A172 (cell line): ENCODE measurements at regions not wholly inside any gene's neighbourhood (a gene's known extent, or its start where the extent isn't known, plus 50 kb on each side); places are given as distances from the start of the nearest gene placed in this dataset.
"Not testable (repeated sequence)": the region's sequence is repeated elsewhere in the genome, so short reads cannot be mapped to it uniquely, and the experiment has no call there.

ENCODE experiments used
- DNase-seq: peaks from one replicate; pipeline ENCODE4 v3.0.0-alpha.2; 2015; ENCODE audit warnings: low spot score

DNA sequence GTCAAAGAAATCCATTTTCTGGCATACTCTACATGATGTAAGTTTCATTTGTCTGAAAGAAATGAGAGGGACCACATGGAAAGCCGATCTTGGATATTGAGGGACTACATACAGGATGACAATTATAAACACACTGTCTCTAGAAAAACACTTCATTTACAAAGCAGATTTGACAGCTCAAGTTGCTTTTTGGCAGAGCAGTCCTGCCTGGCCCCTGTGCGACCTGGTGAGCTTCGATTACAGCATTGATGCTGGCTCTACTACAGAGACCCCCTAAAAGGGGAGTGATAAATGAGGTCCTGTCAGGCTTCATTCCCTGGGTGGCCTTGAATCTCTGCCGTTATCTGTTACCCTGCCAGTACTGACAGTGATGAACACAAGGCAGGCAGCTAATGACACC, 215.2 kb upstream of the NOCT start:
- DNase-seq, result no peak

DNA sequence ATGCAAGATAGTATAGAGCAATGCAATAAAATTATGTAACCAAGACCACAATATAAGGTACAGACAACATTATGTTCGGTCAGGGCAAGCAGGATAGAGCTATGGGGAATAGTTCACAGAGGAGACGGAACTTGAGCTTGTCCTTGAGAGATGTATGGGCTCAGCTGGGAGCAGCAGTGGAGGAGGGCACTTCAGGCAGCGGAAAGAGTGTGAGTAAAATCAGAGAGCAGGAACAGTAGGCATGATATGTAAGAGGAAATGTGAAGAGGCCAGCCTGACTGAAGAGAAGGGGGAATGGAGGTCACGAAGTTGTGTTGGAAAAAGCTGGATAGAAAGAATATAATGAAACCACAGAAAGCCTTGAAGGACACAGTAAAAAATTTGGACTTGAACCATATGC, 217.2 kb upstream of the NOCT start:
- no peak for DNase-seq

DNA sequence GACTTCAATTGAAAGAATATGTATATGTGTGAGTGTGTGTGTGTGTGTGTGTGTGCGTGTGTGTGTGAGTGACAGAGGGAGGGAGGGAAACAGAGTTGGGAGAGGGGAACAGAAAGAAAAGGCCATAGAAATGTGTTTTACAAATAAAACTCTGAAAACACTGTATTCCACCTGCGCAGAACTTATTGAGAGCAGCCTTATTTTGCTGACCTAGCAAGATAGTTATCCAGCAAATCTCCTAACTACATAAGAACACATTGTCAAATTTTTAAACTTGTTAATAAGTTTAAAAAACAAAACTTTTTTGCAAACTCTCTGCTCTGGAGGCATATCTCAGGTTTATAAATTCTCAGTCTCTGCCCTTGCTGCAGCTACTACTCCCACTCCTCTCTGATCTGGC, 217.9 kb upstream of the NOCT start:
- no peak for DNase-seq

DNA sequence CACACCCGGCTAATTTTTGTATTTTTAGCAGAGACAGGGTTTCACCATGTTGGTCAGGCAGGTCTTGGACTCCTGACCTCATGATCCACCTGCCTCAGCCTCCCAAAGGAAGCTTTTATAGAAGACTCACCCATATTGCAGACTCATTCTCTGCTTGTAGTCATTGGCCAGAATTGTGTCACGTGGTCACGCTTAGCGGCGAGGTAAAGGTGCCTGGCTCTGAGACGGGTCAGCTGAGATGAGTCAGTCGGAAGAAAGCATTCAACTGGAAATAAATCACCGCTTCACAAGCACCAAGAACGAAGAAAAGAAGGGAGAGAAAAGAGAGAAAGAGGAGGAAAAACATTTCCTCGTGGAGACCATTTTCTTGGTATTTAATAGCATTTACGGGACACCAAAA, 218.8 kb upstream of the NOCT start:
- DNase-seq, result no peak

DNA sequence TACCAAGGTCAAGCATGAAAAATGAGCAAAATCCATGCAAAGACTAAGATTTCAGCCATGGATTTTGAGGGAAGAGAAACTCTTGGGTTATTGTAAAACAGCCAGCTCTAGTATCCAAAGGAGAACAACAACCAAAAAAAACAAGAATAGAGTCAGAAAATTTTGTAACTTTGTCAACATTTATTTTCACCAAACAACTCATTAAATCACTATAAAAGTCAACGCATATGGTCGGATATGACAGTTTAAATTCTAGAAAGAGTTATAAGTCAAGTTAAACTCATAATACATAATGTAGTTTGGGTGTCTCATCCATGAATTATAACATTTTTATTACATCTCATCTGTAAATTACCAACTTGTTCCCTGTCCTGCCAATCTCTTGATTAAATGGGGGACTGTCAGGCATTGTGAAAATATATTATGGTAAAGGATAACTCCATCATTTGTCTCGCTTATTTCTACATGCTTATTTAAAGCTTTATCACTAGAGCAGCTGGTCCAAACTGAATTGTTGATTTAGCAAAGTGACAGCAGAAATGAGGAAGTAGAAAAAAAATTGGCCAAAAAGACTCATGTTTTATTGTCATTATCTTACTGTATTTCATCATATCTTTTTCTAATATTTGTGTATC, 224.8 kb upstream of the NOCT start:
- DNase-seq, result no peak

DNA sequence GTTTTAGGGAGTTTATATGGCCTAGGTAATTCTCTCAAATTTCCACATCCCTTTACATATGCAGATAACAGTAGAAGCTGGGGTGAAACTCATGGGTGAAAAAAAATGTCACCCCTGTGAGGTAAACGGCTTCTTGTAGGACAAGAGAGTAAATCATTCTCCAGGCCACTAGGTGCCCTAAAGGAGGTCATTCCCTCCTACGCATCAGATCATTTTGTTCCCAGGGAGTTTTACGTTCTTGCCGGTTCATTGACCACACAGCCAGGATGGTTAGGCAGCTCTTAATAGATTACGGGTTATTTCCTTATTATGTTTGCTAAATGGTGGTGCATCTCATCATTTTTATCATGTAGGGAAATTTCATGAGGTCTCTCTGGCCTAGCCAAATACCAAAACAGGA, 225.8 kb upstream of the NOCT start:
- no peak for DNase-seq

DNA sequence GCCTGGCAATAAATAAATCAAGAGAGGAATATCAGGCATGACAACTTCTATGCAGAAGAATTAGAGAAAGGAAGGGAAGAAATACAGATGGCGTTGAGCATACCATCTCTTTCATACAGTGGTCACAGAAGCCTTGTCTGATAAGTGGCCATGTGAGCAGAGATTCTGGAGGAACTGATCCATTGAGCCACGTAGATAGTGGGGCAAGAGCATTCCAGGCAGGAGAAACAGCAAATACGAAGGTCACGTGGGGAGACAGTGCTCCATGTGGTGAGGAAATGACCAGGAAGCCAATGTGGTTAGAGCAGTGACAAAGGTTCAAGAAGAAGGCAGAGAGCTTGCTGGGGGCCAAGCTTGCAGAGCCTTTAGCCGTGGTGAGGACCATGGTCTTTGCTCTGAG, 226.7 kb upstream of the NOCT start:
- no peak for DNase-seq

DNA sequence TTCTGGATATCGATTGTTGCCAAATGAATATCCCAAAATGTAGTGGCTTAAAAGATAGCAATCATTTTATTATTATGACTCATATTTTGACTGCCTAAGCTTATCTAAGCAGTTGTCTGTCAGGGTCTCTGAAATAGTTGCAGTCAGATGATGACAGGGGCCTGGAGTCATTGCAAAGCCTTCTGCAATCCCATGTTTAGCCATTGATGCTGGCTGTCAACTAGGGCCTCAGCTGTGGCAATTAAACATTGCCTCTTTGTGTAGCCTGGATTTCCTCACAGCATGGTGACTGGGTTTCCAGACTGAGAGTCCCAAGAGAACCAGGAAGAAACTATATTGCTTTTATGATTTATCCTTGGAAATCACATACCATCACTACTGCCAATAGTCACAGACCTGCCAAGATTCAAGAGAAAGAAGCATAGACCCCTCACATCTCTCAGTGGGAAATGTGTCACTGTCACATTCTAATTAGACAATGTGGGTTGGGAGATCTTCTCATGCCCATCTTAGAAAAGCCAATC, 227.3 kb upstream of the NOCT start:
- no peak for DNase-seq

DNA sequence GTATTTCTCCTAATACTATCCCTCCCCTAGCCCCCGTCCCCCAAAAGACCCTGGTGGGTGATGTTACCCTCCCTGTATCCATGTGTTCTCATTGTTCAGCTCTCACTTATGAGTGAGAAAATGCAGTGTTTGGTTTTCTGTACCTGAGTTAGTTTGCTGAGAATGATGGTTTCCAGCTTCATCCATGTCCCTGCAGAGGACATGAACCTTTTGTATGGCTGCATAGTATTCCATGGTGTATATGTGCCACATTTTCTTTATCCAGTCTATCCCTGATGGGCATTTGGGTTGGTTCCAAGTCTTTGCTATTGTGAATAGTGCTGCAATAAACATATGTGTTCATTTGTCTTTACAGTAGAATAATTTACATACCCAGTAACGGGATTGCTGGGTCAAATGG, 235.8 kb upstream of the NOCT start:
- not testable (repeated sequence) for DNase-seq

DNA sequence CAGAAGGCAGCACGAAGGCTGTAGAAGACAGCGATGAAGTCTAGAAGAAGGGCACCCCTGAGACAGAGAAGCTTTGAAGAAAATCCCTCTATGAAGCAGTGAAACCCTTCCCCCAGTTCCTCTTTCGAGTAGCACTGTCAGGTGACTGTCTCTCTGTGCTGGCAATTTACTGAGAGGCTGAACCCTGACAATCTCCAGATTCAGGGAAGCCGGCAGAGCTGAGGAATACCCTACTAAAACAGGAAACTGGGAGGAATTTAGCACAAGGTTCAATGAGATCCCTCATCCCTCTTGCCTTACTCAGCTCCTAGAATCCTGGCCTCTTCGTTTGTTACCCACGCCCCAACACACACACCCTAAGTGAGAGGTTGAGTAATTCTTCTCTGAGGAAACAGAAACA, 239.7 kb upstream of the NOCT start:
- no peak for DNase-seq

DNA sequence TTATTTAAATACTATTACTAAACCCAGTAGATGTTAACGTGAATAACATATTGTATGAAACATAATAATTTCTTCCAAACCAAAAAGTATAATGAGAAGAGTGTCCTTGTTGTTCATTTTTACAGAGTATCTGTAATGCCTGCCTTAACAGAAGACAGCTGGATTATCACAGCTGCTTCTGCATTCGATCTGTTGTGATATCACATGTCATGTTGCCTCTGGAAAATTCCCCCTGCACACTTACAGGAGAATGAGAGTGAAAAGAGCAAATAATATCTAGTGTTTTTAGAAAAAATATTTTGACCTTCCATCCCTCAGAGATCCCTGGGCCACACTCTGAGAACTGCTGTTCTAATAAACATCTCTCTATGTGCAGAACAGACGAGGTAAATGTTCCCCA, 240.1 kb upstream of the NOCT start:
- no peak for DNase-seq

DNA sequence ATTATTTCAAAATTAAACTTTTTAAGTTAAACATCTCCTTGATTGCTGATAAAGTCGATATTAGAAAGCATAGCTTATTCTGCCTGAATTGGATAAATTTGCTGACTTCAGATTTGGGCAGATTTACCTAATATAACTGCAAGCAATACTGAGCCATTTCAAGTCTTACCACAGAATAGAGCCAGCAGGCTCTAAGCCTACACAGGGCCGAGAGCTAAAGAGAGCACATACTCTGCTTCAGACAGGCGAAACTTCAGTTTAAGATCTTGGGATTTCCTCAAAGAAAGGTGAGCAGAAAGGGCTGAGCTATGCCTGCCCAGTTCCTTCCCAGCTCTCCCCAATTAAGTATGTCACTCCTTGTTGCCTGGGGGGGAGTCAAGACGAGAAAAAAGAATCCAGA, 240.6 kb upstream of the NOCT start:
- DNase-seq, result no peak

DNA sequence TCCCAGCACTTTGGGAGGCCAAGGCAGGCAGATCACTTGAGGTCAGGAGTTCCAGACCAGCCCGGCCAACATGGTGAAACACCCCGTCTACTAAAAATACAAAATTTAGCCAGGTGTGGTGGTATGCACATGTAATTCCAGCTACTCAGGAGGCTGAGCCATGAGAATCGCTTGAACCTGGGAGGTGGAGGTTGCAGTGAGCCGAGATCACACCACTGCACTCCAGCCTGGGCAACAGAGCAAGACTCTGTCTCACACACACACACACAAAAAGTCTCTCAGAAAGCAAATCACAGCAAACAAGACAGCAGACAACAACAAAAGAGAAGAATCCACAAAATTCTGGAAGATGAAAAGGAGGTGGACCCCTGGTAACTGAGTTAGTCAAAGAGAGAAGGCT, 241.5 kb upstream of the NOCT start:
- not testable (repeated sequence) for DNase-seq

DNA sequence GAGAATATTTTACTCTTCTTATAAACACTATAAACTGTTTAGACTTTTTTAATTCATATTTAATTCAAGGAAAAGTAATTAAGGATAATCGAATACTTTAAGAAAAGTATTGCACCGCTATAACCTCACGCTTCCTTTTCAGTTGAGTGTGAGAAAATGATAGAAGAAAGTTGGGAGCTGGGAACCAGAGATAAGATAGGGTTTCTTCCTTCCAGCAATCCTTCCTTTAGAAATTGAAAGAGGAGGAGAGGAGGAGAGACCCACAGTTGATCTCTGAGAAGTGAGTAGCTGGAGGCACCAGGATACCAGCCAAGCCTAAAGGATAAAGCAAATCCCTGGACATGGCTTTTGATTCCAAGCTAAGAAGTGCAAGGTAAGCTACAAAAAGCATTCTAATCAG, 242.3 kb upstream of the NOCT start:
- no peak for DNase-seq

DNA sequence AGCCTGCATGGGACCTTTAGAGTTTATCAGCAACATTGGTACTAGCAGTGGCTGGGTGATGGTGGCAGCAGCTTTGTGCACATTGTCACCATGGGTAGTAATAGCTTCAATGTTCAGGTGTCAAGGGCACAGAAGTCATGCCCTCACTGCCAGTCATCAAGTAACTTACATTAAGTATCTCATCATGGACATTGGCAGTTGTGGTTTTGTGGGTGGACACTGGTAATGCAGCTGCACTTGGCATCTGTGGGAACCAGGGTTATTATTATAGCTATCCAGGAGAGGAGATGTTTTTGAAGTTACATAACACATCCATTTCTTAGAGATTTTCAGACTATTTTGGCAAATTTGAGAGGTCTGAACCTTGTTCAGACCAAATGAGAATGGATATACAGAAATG, 243.2 kb upstream of the NOCT start:
- DNase-seq, result no peak

DNA sequence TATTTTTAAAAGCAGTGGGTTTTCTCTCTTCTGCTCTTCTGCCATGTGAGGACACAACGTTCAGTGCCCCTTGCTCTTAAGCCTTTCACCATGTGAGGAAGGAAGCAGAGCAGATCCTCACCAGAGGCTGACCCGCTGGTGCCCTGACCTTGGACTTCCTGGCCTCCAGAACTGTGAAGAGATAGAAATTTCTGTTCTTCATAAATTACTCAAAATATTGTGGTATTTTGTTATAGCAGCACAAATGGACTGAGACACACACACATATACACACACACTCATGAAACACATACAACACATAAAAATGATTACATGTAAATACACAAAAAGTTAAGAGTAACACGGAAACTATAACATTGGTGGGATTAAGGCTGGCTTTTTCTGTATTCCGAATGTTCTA, 244.8 kb upstream of the NOCT start:
- no peak for DNase-seq

DNA sequence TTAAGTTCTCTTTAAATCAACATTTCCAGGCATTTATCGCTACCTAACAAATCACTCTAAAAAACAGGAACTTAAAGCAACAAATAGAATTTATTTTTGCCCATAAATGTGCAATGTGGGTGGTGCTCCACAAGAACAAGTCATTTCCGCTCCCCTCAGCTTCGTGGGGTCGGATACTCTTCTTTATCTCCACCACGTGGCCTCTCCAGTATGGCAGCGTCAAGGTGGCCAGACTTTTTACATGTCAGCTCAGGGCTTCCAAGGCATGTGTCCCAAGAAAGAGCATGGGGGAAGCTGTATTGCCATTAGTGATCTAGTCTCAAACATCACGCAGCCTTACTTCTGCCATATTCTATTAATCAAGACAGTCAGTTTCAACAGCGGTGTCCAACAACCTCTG, 249.2 kb upstream of the NOCT start:
- no peak for DNase-seq

DNA sequence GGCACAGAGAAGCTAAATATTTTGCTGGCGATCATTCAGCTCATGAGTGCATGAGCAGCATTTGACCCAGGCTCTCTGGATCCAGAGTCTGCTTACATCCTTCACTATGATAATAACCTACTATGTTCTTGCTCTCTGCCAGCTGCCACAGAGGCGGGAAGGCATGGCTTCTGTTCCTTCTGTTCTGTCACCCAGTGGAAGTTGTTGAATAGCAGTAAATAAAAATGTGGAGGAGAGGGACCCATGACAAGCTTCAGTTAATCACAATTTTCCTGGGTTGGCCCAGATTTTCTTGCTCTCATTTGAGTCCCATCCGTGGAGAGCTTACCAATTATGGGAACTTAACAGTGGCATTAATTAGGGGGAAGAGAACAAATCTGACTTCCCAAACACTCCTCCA, 250.1 kb upstream of the NOCT start:
- no peak for DNase-seq

DNA sequence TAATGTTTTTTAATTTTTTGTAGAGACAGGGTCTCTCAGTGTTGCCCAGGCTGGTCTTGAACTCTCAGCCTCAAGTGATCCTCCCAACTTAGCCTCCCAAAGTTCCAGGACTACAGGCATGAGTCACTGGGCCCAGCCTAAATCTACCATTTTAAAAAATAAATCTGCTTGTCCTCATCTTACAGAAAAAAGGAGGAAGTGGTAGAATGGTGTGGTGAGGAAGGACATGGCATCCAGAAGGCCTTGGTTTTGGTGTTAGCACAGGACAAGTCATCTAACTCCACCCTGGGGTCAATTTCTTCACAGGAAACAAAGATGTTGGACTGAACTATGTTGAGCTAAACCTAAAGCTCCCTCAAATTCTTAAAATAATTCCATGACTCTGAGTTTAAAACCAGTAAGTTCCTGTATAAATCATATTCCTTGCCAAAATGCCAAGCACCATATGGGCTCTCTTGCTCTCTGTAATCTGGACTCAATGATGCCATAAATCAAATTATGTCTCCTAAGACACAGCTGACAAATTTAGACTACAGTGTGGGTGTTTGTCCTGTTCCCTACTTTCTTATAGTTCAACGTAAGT, 253.9 kb upstream of the NOCT start:
- DNase-seq, result peak; percentile 30

DNA sequence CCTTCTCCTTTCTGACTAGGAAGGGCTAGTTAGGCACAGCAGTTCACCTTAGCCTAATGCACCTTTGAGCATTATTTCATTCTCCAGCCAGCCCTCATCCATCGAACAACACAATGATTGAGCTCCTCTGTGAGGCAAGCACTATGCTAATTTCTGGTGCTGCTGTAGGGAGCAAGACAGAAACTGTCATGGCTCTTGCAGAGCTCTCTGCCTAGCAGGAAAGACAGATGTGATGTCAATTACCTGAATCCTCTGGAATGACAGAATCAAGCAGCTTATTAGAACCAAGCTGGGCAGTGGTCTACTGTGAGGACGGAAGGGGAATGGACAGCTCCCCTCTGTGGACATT, 256.1 kb upstream of the NOCT start:
- DNase-seq, result no peak

DNA sequence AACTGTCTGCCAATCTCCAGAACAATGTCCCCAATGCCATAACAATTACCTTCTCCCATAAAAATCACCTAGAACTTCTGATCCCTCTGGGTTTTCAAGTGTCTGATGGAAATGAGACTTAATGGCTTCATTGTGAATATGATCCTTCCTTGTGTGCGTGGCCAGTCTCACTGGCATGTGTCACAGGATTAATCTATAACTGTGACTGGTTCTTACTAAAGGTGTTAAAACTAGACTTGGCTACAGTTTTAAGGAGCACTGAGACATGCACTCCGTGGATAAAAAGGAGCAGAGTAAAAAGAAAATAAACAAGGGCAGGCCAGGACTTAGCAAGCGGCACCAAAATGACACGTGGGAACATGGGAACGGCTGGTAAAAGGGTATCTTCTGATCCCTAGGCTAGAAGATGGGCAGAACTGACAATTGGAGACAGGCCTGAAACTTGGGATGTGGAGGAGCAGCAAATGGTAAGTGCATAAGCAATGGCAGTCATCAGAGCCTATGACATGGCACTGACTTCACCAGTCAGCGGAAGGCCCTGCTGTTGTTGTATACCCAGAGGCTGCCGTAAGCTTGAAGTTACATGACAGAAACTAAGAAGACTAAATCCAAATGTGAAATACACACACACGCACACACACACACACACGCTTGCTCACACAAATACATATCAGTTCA, 256.6 kb upstream of the NOCT start:
- DNase-seq, result no peak

DNA sequence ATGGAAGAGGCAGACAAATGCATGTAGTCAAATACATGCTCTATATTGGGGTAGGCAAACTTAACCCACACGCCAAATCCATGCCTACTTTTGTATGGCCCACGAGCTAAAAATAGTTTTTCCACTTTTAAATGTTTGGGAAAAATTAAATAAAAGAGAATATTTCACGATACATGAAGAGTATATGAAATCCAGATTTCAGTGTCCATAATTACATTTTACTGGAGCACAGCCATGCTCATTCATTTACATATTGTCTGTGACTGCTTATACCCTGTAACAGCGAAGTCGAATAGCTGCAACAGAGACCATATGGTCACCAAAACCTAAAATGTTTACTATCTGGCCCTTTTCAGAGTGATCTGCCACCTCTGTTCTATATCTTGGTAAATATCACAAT, 257.4 kb upstream of the NOCT start:
- no peak for DNase-seq

DNA sequence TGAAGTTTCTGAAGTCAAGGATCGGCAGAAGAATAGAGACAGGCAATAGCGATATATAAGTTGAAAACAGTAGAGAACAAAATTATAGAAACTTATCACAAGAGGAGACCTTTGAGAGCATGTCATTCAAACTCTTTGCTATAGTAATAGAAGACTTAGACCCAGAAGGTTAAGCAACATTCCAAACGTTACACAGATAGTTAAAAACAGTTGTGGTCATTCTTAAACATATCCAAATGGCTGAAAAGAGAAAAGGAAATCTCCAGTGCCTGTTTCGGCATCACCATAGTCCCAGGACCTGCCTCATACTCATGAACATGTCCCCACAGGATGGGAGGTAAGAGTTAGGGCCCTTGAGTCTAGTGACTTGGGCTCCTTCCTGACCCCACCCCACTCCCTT, 258.1 kb upstream of the NOCT start:
- no peak for DNase-seq

DNA sequence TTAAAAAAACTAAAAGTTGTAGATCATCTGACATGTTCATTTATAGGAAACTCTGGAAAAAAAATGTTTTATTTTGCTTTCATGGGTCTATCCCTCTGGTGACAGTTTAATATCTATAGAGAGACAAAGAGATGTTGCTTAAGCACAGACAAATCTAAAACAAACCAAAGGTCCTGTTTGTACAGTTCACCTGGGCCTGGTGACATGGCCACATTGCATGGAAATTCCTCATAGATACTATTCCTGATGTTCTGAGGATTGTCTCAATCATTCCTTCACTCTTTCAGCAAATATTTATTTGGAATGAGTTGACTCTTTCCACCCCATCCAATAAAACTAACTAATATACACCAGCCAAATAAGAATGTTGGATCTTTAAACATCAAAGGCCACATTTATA, 259.1 kb upstream of the NOCT start:
- no peak for DNase-seq
